GM19043 (cell line): ENCODE measurements at regions not wholly inside any gene's neighbourhood (a gene's known extent, or its start where the extent isn't known, plus 50 kb on each side); places are given as distances from the start of the nearest gene placed in this dataset.

ENCODE experiments used
- ATAC-seq: cut with Tn5 transposase; IDR thresholded peaks from one replicate; pipeline ENCODE4 v1.9.1; 2021; ENCODE audit warnings: low read depth; ENCODE audit not compliant: unreplicated experiment

GRCh38 chr6:125486881-125487280 is 185.1 kb upstream of the HDDC2 start:
- ATAC-seq = no peak

- no peak for ATAC-seq
These were observed 188.0 kb upstream of the HDDC2 start for GRCh38 chr6:125489579-125490285.

GRCh38 chr6:125491860-125492618 is 190.3 kb upstream of the HDDC2 start:
- ATAC-seq = no peak

GRCh38 chr6:125498606-125499005 is 196.8 kb upstream of the HDDC2 start:
- ATAC-seq = no peak

GRCh38 chr6:125499535-125499934 is 197.8 kb upstream of the HDDC2 start:
- ATAC-seq = no peak

GRCh38 chr6:125503181-125503580 is 201.4 kb upstream of the HDDC2 start:
- no peak for ATAC-seq

- ATAC-seq = no peak
These were observed 206.4 kb upstream of the HDDC2 start for GRCh38 chr6:125507987-125508655.

- ATAC-seq = no peak
These were observed 207.0 kb upstream of the HDDC2 start for GRCh38 chr6:125508793-125509192.

- no peak for ATAC-seq
These were observed 207.7 kb upstream of the HDDC2 start for GRCh38 chr6:125509477-125509876.

- ATAC-seq = no peak
These were observed 208.6 kb upstream of the HDDC2 start for GRCh38 chr6:125510405-125510804.

GRCh38 chr6:125511809-125512396 is 210.1 kb upstream of the HDDC2 start:
- ATAC-seq = no peak

GRCh38 chr6:125512621-125513020 is 210.9 kb upstream of the HDDC2 start:
- peak; percentile 65 for ATAC-seq

GRCh38 chr6:125513978-125514377 is 212.2 kb upstream of the HDDC2 start:
- no peak for ATAC-seq

- no peak for ATAC-seq
These were observed 214.9 kb upstream of the HDDC2 start for GRCh38 chr6:125516644-125517043.

- ATAC-seq = no peak
These were observed 217.6 kb upstream of the HDDC2 start for GRCh38 chr6:125519367-125519766.

- ATAC-seq = no peak
These were observed 222.6 kb upstream of the HDDC2 start for GRCh38 chr6:125524356-125524755.

GRCh38 chr6:125526007-125526720 is 223.3 kb upstream of the HEY2 start:
- ATAC-seq = no peak

GRCh38 chr6:125528621-125529041 is 220.8 kb upstream of the HEY2 start:
- ATAC-seq = no peak

GRCh38 chr6:125529061-125529460 is 220.4 kb upstream of the HEY2 start:
- ATAC-seq = no peak

GRCh38 chr6:125533710-125534397 is 215.6 kb upstream of the HEY2 start:
- no peak for ATAC-seq
